GM23248 (cell line): ENCODE measurements at regions not wholly inside any gene's neighbourhood (a gene's known extent, or its start where the extent isn't known, plus 50 kb on each side); places are given as distances from the start of the nearest gene placed in this dataset.
"Not testable (repeated sequence)": the region's sequence is repeated elsewhere in the genome, so short reads cannot be mapped to it uniquely, and the experiment has no call there.

Source experiments
- DNase-seq: peaks from one replicate; pipeline ENCODE4 v3.0.0-alpha.2; 2015
- H2AFZ ChIP-seq: fragments of 200-600 bp; sonication (generic); 2 replicates; pipeline ENCODE4 v1.6.1; 2016; ENCODE audit warnings: antibody characterized with exemption
- H3F3A ChIP-seq: fragments of 200-600 bp; sonication (generic); 2 replicates; pipeline ENCODE4 v1.6.1; 2016; ENCODE audit warnings: mild to moderate bottlenecking, antibody characterized with exemption, mixed run types; ENCODE audit not compliant: insufficient read depth
- H3K27ac ChIP-seq: fragments of 200-600 bp; sonication (generic); 2 replicates; pipeline ENCODE4 v1.5.1; 2016; ENCODE audit warnings: mild to moderate bottlenecking
- H3K27me3 ChIP-seq: fragments of 200-600 bp; sonication (generic); replicated peaks from 2 replicates; pipeline ENCODE4 v1.6.1; 2016; ENCODE audit warnings: mild to moderate bottlenecking; ENCODE audit not compliant: insufficient read depth
- H3K36me3 ChIP-seq: fragments of 200-600 bp; sonication (generic); 2 replicates; pipeline ENCODE4 v1.6.1; 2016; ENCODE audit warnings: low read depth, mild to moderate bottlenecking
- H3K4me1 ChIP-seq: fragments of 200-600 bp; sonication (generic); 2 replicates; pipeline ENCODE4 v1.6.1; 2016; ENCODE audit warnings: mild to moderate bottlenecking; ENCODE audit not compliant: insufficient read depth
- H3K4me2 ChIP-seq: fragments of 200-600 bp; sonication (generic); one replicate; pipeline ENCODE4 v1.6.1; 2016; ENCODE audit warnings: mild to moderate bottlenecking; ENCODE audit not compliant: unreplicated experiment
- H3K4me3 ChIP-seq: fragments of 200-600 bp; sonication (generic); 2 replicates; pipeline ENCODE4 v1.5.1; 2016; ENCODE audit warnings: mild to moderate bottlenecking
- H3K79me2 ChIP-seq: fragments of 200-600 bp; sonication (generic); 2 replicates; pipeline ENCODE4 v1.6.1; 2016; ENCODE audit warnings: mild to moderate bottlenecking; ENCODE audit not compliant: insufficient read depth
- H3K9ac ChIP-seq: fragments of 200-600 bp; sonication (generic); 2 replicates; pipeline ENCODE4 v1.6.1; 2016; ENCODE audit warnings: mild to moderate bottlenecking
- H3K9me2 ChIP-seq: fragments of 200-600 bp; sonication (generic); 2 replicates; pipeline ENCODE4 v1.6.1; 2016; ENCODE audit warnings: mixed run types, mild to moderate bottlenecking, moderate library complexity; ENCODE audit not compliant: insufficient read depth
- H3K9me3 ChIP-seq: fragments of 200-600 bp; sonication (generic); one replicate; pipeline ENCODE4 v1.6.1; 2017; ENCODE audit warnings: low read depth
- H4K20me1 ChIP-seq: fragments of 200-600 bp; sonication (generic); 2 replicates; pipeline ENCODE4 v1.6.0; 2016; ENCODE audit not compliant: insufficient read depth
- EZH2 ChIP-seq: fragments of 200-600 bp; sonication (generic); IDR thresholded peaks from 2 replicates; pipeline ENCODE4 v1.6.1; 2018; ENCODE audit warnings: antibody characterized with exemption, mild to moderate bottlenecking; ENCODE audit not compliant: insufficient read depth, poor library complexity, severe bottlenecking
- EZH2phosphoT487 ChIP-seq: fragments of 200-600 bp; sonication (generic); IDR thresholded peaks from 2 replicates; pipeline ENCODE4 v1.6.1; 2018; ENCODE audit warnings: antibody characterized with exemption, moderate library complexity, mild to moderate bottlenecking, low read depth; ENCODE audit not compliant: insufficient read depth
- WGBS, 2 experiments: methylation state at CpG; one replicate each; pipeline ENCODE4 v1.1.6; 2015 to 2017; ENCODE audit warnings: low lambda C conversion rate in 2 of 2, low coverage in 1 of 2; ENCODE audit errors: missing lambda C conversion rate in 2 of 2; 5-methylcytosine and 5-hydroxymethylcytosine counted together
- in situ Hi-C: fragments of 300-500 bp; cut with MboI; formaldehyde crosslinking; loops from 2 replicates; pipeline ENCODE4 v1.15.0; 2020

- no peak overlapping the region for H3K27ac ChIP-seq
- no peak overlapping the region for H3K4me2 ChIP-seq
- H3K9ac ChIP-seq = no peak overlapping the region
- peaks cover 36% of the 10 kb centered on the region for H3F3A ChIP-seq
- H3K4me3 ChIP-seq = no peak overlapping the region
- H2AFZ ChIP-seq = no peak overlapping the region
- H3K9me2 ChIP-seq = no peaks in the 10 kb centered on the region
- H3K79me2 ChIP-seq = no peaks in the 10 kb centered on the region
- no peaks in the 10 kb centered on the region for H3K27me3 ChIP-seq
- in situ Hi-C loops = no loop called here
- H4K20me1 ChIP-seq = no peaks in the 10 kb centered on the region
- H3K9me3 ChIP-seq = no peaks in the 10 kb centered on the region
- no peaks in the 10 kb centered on the region for H3K36me3 ChIP-seq
- peak; percentile 8 for DNase-seq
- 88 to 94% methylated on average over 2 of the region's 2 CpGs for WGBS, 2 experiments
- TF ChIP-seq EZH2 (no peak), EZH2phosphoT487 (no peak)
- peaks cover 39% of the 10 kb centered on the region for H3K4me1 ChIP-seq
These were observed 184.2 kb upstream of the BET1 start for GRCh38 chr7:94188350-94188749.

GRCh38 chr7:94190599-94191061 lies 186.5 kb upstream of the BET1 start:
- peak overlapping the region; percentile 73 for H3K27ac ChIP-seq
- WGBS, 2 experiments = 0% methylated on average over 1 of the region's 1 CpG

GRCh38 chr7:94194426-94194825 lies 190.3 kb upstream of the BET1 start:
- peaks cover 33% of the 10 kb centered on the region for H3K4me1 ChIP-seq
- H3K79me2 ChIP-seq, H3K27me3 ChIP-seq, H4K20me1 ChIP-seq, H3K9me3 ChIP-seq, H3K9me2 ChIP-seq, H3K27ac ChIP-seq, DNase-seq, H3K9ac ChIP-seq, in situ Hi-C loops, H3K4me2 ChIP-seq, H2AFZ ChIP-seq, H3K36me3 ChIP-seq, H3K4me3 ChIP-seq: not testable (repeated sequence)
- WGBS, 2 experiments = 93 to 94% methylated on average over 3 of the region's 3 CpGs
- H3F3A ChIP-seq = peaks cover 29% of the 10 kb centered on the region

More at GRCh38 chr7:94190599-94191061, 186.5 kb upstream of the BET1 start:
- peak overlapping the region; percentile 38 for H3K9ac ChIP-seq
- no peaks in the 10 kb centered on the region for H3K79me2 ChIP-seq
- H3K9me2 ChIP-seq = no peaks in the 10 kb centered on the region
- H3K4me1 ChIP-seq = peaks cover 34% of the 10 kb centered on the region
- H2AFZ ChIP-seq = no peak overlapping the region
- H3K4me3 ChIP-seq = no peak overlapping the region
- peaks cover 30% of the 10 kb centered on the region for H3F3A ChIP-seq
- DNase-seq = peak; percentile 95
- H3K36me3 ChIP-seq = no peaks in the 10 kb centered on the region
- no peaks in the 10 kb centered on the region for H3K9me3 ChIP-seq
- peak overlapping the region; percentile 58 for H3K4me2 ChIP-seq
- TF ChIP-seq EZH2phosphoT487 (no peak), EZH2 (no peak)
- H3K27me3 ChIP-seq = no peaks in the 10 kb centered on the region
- H4K20me1 ChIP-seq = no peaks in the 10 kb centered on the region
- in situ Hi-C loops = no loop called here

- Histone ChIP-seq H3K9me2 (no peaks in the 10 kb centered on the region), H3K79me2 (no peaks in the 10 kb centered on the region), H3K4me2 (no peak overlapping the region), H3K27me3 (no peaks in the 10 kb centered on the region), H3K36me3 (no peaks in the 10 kb centered on the region), H3F3A (peaks cover 22% of the 10 kb centered on the region), H4K20me1 (no peaks in the 10 kb centered on the region), H3K4me3 (no peak overlapping the region), H3K9me3 (no peaks in the 10 kb centered on the region), H3K4me1 (peaks cover 26% of the 10 kb centered on the region), H3K9ac (no peak overlapping the region), H3K27ac (no peak overlapping the region), H2AFZ (no peak overlapping the region)
- 95 to 100% methylated on average over 2 of the region's 2 CpGs for WGBS, 2 experiments
- in situ Hi-C loops = no loop called here
- TF ChIP-seq EZH2 (no peak), EZH2phosphoT487 (no peak)
- peak; percentile 24 for DNase-seq
These were observed 191.0 kb upstream of the BET1 start for GRCh38 chr7:94195201-94195600.

GRCh38 chr7:94195813-94196212 lies 191.7 kb upstream of the BET1 start:
- Histone ChIP-seq H3K4me3 (no peak overlapping the region), H3K9me3 (no peaks in the 10 kb centered on the region), H3K27ac (no peak overlapping the region), H3F3A (peaks cover 17% of the 10 kb centered on the region), H2AFZ (no peak overlapping the region), H3K4me2 (peak overlapping the region; percentile 46), H3K9me2 (no peaks in the 10 kb centered on the region), H3K9ac (no peak overlapping the region), H4K20me1 (no peaks in the 10 kb centered on the region), H3K4me1 (peaks cover 21% of the 10 kb centered on the region), H3K36me3 (no peaks in the 10 kb centered on the region), H3K27me3 (no peaks in the 10 kb centered on the region), H3K79me2 (no peaks in the 10 kb centered on the region)
- peak; percentile 11 for DNase-seq
- TF ChIP-seq EZH2phosphoT487 (no peak), EZH2 (no peak)
- in situ Hi-C loops = no loop called here
- 44 to 65% methylated on average over 1 of the region's 1 CpG for WGBS, 2 experiments
